Right lobe of liver (tissue), 6 donors: ENCODE measurements at regions not wholly inside any gene's neighbourhood (a gene's known extent, or its start where the extent isn't known, plus 50 kb on each side); places are given as distances from the start of the nearest gene placed in this dataset.

Experiments used
- ATAC-seq, 4 donors: fragments of 200-7000 bp; cut with Tn5 transposase; one replicate each; pipeline ENCODE4 v1.9.1; 2020; ENCODE audit warnings: mild to moderate bottlenecking in 4 of 4, moderate library complexity in 4 of 4
- DNase-seq, 3 donors: peaks; one replicate each; pipeline ENCODE4 v3.0.0-alpha.2; 2020
- H3K27ac ChIP-seq, 3 donors: fragments of 200-600 bp; one replicate each; pipeline ENCODE4 v1.8.0; 2022
- H3K27me3 ChIP-seq, 2 donors: fragments of 200-600 bp; one replicate each; pipeline ENCODE4 v1.8.0; 2022
- H3K36me3 ChIP-seq, 4 donors: fragments of 200-600 bp; sonication (generic) in 1 of 4; one replicate each; pipeline versions ENCODE4 v1.5.1 to v1.8.0; 2017 to 2022; ENCODE audit warnings: control low read depth in 1 of 4
- H3K4me1 ChIP-seq, 4 donors: fragments of 200-600 bp; sonication (generic) in 1 of 4; one replicate each; pipeline versions ENCODE4 v1.5.1 to v1.8.0; 2017 to 2022; ENCODE audit warnings: control low read depth in 1 of 4
- H3K4me3 ChIP-seq, 3 donors: fragments of 200-600 bp; one replicate each; pipeline ENCODE4 v1.8.0; 2022
- H3K9me3 ChIP-seq, 4 donors: fragments of 200-600 bp; sonication (generic) in 1 of 4; one replicate each; pipeline versions ENCODE4 v1.5.1 to v1.8.0; 2017 to 2022; ENCODE audit warnings: control low read depth in 1 of 4
- CTCF ChIP-seq, 4 donors: fragments of 200-600 bp in 3 of 4; fragments of 450-650 bp in 1 of 4; IDR thresholded peaks; one replicate each; pipeline versions ENCODE4 v1.5.1 to v1.8.0; 2016 to 2022; ENCODE audit warnings: antibody characterized with exemption in 4 of 4, mild to moderate bottlenecking in 2 of 4
- POLR2A ChIP-seq: fragments of 450-650 bp; IDR thresholded peaks from one replicate; pipeline ENCODE4 v1.6.1; 2017; ENCODE audit warnings: antibody characterized with exemption, mild to moderate bottlenecking
- WGBS: methylation state at CpG from one replicate; pipeline ENCODE4 v1.1.6; 2018; ENCODE audit warnings: low coverage, low lambda C conversion rate; ENCODE audit not compliant: insufficient coverage; ENCODE audit errors: missing lambda C conversion rate; 5-methylcytosine and 5-hydroxymethylcytosine counted together
- intact Hi-C, 2 donors: fragments of 100-400 bp; cut with DNase I; formaldehyde crosslinking; loops; one replicate each; pipeline versions ENCODE4 v1.11.2 to v1.14.1; 2022
- donor health status: DM: no; HTN: yes; CAD: no.
- donor health status: DM: no; HTN: no; CAD: no.
- donor health status: DM: no; HTN: no; CAD: no.
- donor health status: DM: no; HTN: yes; CAD: no.
- donor health status: DM: no; HTN: yes; CAD: no.

DNA sequence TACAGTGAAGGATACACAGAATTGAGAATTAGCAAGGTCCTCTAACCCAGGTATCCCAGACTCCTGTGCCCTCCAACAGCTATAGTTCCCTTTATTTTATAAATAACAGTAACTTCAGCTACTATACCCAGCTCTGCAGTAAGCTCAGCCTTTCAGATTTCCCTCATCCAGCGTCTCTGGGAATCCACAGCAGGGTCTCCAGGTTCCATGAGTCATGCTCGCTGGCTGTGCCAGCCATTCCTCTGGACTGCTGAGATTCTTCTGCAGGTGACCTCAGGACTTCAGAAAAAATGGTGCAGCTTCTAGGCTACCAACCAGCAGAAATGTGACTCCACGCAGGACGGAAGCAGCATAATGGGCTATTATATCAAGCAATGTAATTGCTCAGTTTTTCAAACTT, 419.3 kb downstream of the ZNF516 start:
- H3K36me3 ChIP-seq = no peaks in the 10 kb centered on the region
- H3K9me3 ChIP-seq = no peaks in the 10 kb centered on the region
- ATAC-seq (no peak), DNase-seq (no peak)
- no peaks in the 10 kb centered on the region for H3K4me1 ChIP-seq
- H3K27me3 ChIP-seq = no peaks in the 10 kb centered on the region
- no peak overlapping the region for H3K27ac ChIP-seq
- no peak overlapping the region for H3K4me3 ChIP-seq
- WGBS = 56% methylated on average over 4 of the region's 4 CpGs
- intact Hi-C loops = no loop called here
- no peak for TF ChIP-seq CTCF (IDR thresholded peaks at IDR 0.05)
- TF ChIP-seq POLR2A = no peak

GRCh38 chr18:76064998-76065397, 430.0 kb downstream of the ZNF516 start:
- no peaks in the 10 kb centered on the region for H3K36me3 ChIP-seq
- no peaks in the 10 kb centered on the region for H3K4me1 ChIP-seq
- TF ChIP-seq POLR2A (no peak), CTCF (IDR thresholded peaks at IDR 0.05) (no peak)
- DNase-seq (no peak), ATAC-seq (no peak)
- intact Hi-C loops = no loop called here
- H3K27me3 ChIP-seq = no peaks in the 10 kb centered on the region
- no peak overlapping the region for H3K27ac ChIP-seq
- no peaks in the 10 kb centered on the region for H3K9me3 ChIP-seq
- no peak overlapping the region for H3K4me3 ChIP-seq
- WGBS = 30% methylated on average over 6 of the region's 6 CpGs

- intact Hi-C loops = no loop called here
- no peak for DNase-seq
- H3K9me3 ChIP-seq = no peaks in the 10 kb centered on the region
- TF ChIP-seq POLR2A = no peak
- no peak for TF ChIP-seq CTCF (IDR thresholded peaks at IDR 0.05)
- ATAC-seq = no peak
- WGBS = 55% methylated on average over 10 of the region's 10 CpGs
- no peak overlapping the region for H3K4me3 ChIP-seq
- H3K4me1 ChIP-seq = no peaks in the 10 kb centered on the region
- H3K36me3 ChIP-seq = no peaks in the 10 kb centered on the region
- H3K27ac ChIP-seq = no peak overlapping the region
- H3K27me3 ChIP-seq = no peaks in the 10 kb centered on the region
Measured at GRCh38 chr18:76058146-76058545, 436.9 kb downstream of the ZNF516 start.

DNA sequence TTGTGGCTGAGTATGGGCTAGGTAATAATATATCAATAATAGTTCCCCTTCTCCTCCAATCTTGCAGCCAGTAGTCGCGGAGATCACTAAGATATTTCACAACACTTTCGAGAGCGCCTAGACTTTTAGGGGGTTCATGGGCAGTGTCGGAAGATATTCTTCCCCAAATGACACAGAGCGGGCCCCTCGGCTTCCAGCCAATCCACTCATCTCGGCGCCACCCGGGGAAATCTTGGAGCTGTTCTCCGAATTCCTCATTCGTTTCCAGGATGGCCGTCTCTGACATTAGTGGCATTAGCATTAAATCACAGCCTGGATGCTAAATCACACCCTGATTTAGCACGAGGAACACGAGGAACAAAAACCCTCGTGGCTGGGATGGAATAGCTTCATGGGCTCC, 437.7 kb downstream of the ZNF516 start:
- Histone ChIP-seq H3K27ac (no peak overlapping the region), H3K4me1 (no peaks in the 10 kb centered on the region), H3K4me3 (no peak overlapping the region), H3K9me3 (no peaks in the 10 kb centered on the region), H3K36me3 (no peaks in the 10 kb centered on the region), H3K27me3 (no peaks in the 10 kb centered on the region)
- 79% methylated on average over 14 of the region's 16 CpGs for WGBS
- intact Hi-C loops = no loop called here
- DNase-seq (no peak), ATAC-seq (no peak)
- TF ChIP-seq CTCF (IDR thresholded peaks at IDR 0.05) (no peak), POLR2A (no peak)

DNA sequence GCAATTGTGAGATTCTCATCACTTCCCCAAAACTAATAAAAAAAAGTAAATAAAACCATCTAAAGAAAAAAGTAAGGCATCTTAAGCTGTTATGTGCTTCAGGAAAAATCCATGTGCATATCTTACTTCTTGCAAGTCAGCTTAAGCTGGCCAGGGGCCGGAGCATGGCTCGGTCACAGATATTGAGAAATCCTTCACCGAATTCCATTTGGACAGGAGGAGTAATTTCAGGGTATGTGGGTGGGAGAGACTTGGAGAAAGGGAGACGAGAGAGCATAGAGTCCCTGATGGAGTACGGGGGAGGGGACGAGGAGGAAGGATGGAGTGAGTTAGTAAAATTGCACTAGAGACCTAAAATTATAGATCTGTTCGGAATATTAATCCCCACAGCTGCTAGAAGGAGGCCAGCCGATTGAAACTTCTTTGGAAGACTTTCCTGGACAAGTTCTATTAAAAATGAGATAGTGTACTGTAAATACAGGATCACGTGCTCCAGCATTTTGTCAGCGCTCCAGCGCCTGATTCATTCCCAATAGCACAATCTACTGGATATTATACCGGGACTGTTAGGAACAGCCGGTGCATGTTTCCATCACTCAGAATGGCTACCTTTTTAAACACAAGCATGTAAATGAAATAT, 438.5 kb downstream of the ZNF516 start:
- Histone ChIP-seq H3K27ac (no peak overlapping the region), H3K9me3 (no peaks in the 10 kb centered on the region), H3K36me3 (no peaks in the 10 kb centered on the region), H3K4me3 (no peak overlapping the region), H3K4me1 (no peaks in the 10 kb centered on the region), H3K27me3 (no peaks in the 10 kb centered on the region)
- no peak for TF ChIP-seq POLR2A
- no peak for TF ChIP-seq CTCF (IDR thresholded peaks at IDR 0.05)
- ATAC-seq (no peak), DNase-seq (no peak)
- intact Hi-C loops = no loop called here
- 62% methylated on average over 11 of the region's 13 CpGs for WGBS
